ENCODE measurements at regions not wholly inside any gene's neighbourhood (a gene's known extent, or its start where the extent isn't known, plus 50 kb on each side); places are given as distances from the start of the nearest gene placed in this dataset.

GRCh38 chr1:165138960-165139359 is 217.6 kb downstream of the LMX1A start:
- TF ChIP-seq CTCF (IDR thresholded peaks at IDR 0.05) (no peak), POLR2AphosphoS5 (IDR thresholded peaks at IDR 0.05) (no peak)
